ENCODE measurements at regions not wholly inside any gene's neighbourhood (a gene's known extent, or its start where the extent isn't known, plus 50 kb on each side); places are given as distances from the start of the nearest gene placed in this dataset.

DNA sequence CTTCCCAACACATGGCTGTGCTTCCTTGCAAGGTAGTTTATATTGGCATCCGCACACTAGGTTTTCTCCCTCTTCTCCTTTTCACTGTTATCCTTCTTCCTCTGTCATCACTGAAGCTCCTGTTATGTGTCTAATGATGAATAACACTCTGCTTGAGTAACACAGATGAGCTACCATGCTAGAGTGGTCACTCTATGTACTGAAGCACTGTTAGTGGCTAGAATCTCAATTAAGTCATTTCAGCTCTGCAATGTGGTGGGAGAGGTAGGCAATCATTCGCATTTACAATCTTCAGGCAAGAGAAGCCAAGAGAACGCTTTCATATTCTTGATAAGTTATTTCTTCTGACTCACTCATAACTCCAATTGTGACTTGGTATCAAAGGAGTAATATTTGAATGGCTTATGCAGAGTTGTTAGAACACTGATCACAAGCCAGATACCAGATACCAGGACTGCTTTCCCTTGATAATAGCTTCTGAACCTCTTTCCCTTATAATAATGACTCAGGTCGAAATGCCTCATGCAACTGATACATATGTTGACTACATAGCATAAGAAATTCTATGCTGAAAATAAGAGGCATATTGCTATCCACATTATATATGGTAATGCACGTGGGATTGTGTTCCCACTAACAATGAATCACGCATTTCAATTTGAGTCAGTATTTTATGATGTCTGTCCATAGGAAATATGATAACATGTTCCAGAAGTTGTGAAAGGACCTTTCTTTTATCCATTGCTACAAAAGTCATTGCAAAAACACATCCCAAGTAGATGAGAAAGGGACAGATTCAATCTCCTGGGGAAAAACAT lies 158.0 kb upstream of the HS3ST3A1 start:
- no peaks in the 10 kb centered on the region for H3K79me2 ChIP-seq (ENCODE audit: control insufficient read depth, insufficient read depth, low read length)
- no peaks in the 10 kb centered on the region for H3K27me3 ChIP-seq (ENCODE audit: control insufficient read depth in 2 of 2, insufficient read depth in 2 of 2, low read length in 2 of 2)
- H3K9me1 ChIP-seq (replicated peaks; ENCODE audit: control insufficient read depth, extremely low read depth, insufficient read depth, low read length): no peaks in the 10 kb centered on the region
- H3K9me3 ChIP-seq (replicated peaks; ENCODE audit: control insufficient read depth, insufficient read depth, low read length): no peaks in the 10 kb centered on the region
- no peak overlapping the region for H3K9ac ChIP-seq (replicated peaks; ENCODE audit: extremely low read depth, insufficient read depth, low read length)
- H4K20me1 ChIP-seq (replicated peaks; ENCODE audit: control insufficient read depth, extremely low read depth, insufficient read depth, low read length): no peaks in the 10 kb centered on the region
- intact Hi-C loops (cut with micrococcal nuclease): no loop called here
- no peak for TF ChIP-seq POLR2A (IDR thresholded peaks at IDR 0.05; ENCODE audit: low read depth, low read length)
- TF ChIP-seq, protein P1, sequence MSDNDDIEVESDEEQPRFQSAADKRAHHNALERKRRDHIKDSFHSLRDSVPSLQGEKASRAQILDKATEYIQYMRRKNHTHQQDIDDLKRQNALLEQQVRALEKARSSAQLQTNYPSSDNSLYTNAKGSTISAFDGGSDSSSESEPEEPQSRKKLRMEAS (IDR thresholded peaks at IDR 0.05; ENCODE audit: insufficient read depth, insufficient read length): no peak
- TF ChIP-seq GATA2 (IDR thresholded peaks at IDR 0.05; ENCODE audit: insufficient read depth, insufficient read length, low read depth, low read length): no peak
- no peak for TF ChIP-seq MYC (IDR thresholded peaks at IDR 0.05; ENCODE audit: low read depth, low read length)
- TF ChIP-seq JUN (IDR thresholded peaks at IDR 0.05; ENCODE audit: borderline replicate concordance, insufficient read depth, insufficient read length, low read depth): no peak
- TF ChIP-seq POLR2AphosphoS5 (IDR thresholded peaks at IDR 0.05; ENCODE audit: insufficient read depth, low read depth, low read length): no peak
- TF ChIP-seq EZH2 (IDR thresholded peaks at IDR 0.05; ENCODE audit: borderline replicate concordance, low read depth, low read length, severe bottlenecking): no peak
- TF ChIP-seq, protein P2, sequence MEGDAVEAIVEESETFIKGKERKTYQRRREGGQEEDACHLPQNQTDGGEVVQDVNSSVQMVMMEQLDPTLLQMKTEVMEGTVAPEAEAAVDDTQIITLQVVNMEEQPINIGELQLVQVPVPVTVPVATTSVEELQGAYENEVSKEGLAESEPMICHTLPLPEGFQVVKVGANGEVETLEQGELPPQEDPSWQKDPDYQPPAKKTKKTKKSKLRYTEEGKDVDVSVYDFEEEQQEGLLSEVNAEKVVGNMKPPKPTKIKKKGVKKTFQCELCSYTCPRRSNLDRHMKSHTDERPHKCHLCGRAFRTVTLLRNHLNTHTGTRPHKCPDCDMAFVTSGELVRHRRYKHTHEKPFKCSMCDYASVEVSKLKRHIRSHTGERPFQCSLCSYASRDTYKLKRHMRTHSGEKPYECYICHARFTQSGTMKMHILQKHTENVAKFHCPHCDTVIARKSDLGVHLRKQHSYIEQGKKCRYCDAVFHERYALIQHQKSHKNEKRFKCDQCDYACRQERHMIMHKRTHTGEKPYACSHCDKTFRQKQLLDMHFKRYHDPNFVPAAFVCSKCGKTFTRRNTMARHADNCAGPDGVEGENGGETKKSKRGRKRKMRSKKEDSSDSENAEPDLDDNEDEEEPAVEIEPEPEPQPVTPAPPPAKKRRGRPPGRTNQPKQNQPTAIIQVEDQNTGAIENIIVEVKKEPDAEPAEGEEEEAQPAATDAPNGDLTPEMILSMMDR (IDR thresholded peaks at IDR 0.05; ENCODE audit: extremely low read depth in 1 of 2, insufficient read depth in 1 of 2, low read depth in 1 of 2, low read length in 2 of 2): no peak
- TF ChIP-seq FOS (IDR thresholded peaks at IDR 0.05; ENCODE audit: borderline replicate concordance, insufficient read depth, low read length): no peak
- FAIRE-seq (no peak), DNase-seq (ENCODE audit: low read depth, low spot score) (no peak)
- no peak overlapping the region for H2AFZ ChIP-seq (ENCODE audit: low read depth, low read length)
- POLR2A ChIA-PET: no interaction called here
- H3K4me2 ChIP-seq (ENCODE audit: insufficient read depth, low read length): no peak overlapping the region
- no TSS peak for BruUV-seq (replicated peaks)
- H3K27ac ChIP-seq (ENCODE audit: insufficient read depth, low read depth, low read length): no peak overlapping the region
- H3K36me3 ChIP-seq (ENCODE audit: control insufficient read depth in 2 of 2, extremely low read depth in 1 of 2, insufficient read depth in 2 of 2, low read length in 2 of 2): no peaks in the 10 kb centered on the region
- dilution Hi-C loops (cut with MboI; ENCODE audit: extremely low pct_ligation_motif_present, low sequenced_read_pairs): no loop called here
- H3K4me3 ChIP-seq (replicated peaks in 1 of 3; ENCODE audit: insufficient read depth in 1 of 3, low read depth in 1 of 3, low read length in 3 of 3): no peak overlapping the region
- no peaks in the 10 kb centered on the region for H3K4me1 ChIP-seq (ENCODE audit: control insufficient read depth, extremely low read depth, insufficient read depth, low read length)
- CTCF ChIA-PET: no interaction called here

Measured in endothelial cell of umbilical vein (primary cell).